DMS 273 (cell line): ENCODE measurements at regions not wholly inside any gene's neighbourhood (a gene's known extent, or its start where the extent isn't known, plus 50 kb on each side); places are given as distances from the start of the nearest gene placed in this dataset.
"Not testable (repeated sequence)": the region's sequence is repeated elsewhere in the genome, so short reads cannot be mapped to it uniquely, and the experiment has no call there.

Source experiments
- DNase-seq: peaks from one replicate; lab custom pipeline; 2025; ENCODE audit not compliant: unreplicated experiment; lab: John Stamatoyannopoulos, UW

DNA sequence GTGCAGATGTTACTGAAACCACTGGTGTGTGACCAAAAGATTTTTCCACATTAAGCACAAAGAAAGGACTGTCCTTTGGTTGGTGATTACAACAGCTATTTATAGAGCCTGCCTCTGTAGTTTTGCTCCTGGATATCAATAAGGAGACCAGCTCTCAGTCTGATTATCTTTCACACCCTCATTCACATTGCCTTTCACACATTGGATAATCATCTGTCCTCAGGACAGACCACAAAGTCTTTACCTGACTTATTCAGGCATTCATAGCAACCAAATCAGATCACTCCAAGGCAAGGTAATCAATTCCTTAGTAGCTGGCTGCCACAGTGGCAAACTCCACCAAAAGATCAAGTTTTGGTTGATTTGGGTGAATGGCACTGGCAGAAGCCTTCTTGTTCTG, 59.6 kb upstream of the CPSF6 start:
- DNase-seq = no peak

DNA sequence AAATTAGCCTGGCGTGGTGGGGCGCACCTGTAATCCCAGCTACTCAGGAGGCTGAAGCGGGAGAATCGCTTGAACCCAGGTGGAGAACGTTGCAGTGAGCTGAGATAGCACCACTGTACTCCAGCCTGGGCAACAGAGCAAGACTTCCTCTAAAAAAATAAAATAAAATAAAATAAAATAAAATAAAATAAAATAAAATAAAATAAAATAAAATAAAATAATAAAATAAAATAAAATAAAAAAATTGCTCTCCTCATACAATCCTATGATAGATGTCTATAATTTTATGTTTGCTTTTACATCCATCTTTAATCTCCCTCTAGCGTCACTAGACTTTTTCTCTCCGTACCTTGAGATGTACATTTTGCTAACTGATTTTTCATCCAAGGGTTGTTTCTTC, 51.8 kb upstream of the CPSF6 start:
- DNase-seq = not testable (repeated sequence)

DNA sequence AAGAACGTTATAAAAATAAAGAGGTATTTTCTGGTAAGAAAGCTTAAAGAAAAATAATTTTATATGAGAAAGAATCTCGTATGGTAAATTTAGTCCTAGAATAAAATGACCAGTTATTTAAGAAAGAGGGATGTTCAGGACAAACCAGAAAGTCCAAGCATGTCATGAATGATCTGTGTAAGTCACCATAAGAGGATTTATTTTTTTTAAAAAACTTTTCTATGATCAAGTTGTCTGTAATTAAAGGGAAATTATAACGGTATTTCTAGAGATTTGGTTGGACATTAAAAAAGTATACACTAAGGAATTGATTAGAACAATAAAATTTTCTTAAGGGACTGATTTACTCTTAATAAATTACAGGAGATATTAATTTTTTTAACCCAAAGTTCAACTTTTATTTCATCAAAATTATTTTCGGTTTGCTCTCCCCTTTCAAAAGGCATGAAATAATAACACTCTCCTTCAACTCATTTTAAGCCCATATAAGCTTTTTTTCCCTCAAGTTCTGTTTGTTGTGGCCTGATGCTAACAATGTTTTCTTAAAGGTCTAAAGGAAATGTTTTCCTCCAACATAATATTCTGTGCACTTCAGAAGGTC, 49.9 kb upstream of the CPSF6 start:
- peak; percentile 27 for DNase-seq
